Neuron (in vitro differentiated cells): ENCODE measurements at regions not wholly inside any gene's neighbourhood (a gene's known extent, or its start where the extent isn't known, plus 50 kb on each side); places are given as distances from the start of the nearest gene placed in this dataset.
"Not testable (repeated sequence)": the region's sequence is repeated elsewhere in the genome, so short reads cannot be mapped to it uniquely, and the experiment has no call there.

ENCODE experiments used
- H2AFZ ChIP-seq: one replicate; pipeline ENCODE4 v1.6.1; 2013; ENCODE audit warnings: low read depth, mild to moderate bottlenecking, inconsistent platforms, low read length, moderate library complexity
- H3K27me3 ChIP-seq: one replicate; pipeline ENCODE4 v1.6.1; 2013; ENCODE audit warnings: low read length; ENCODE audit not compliant: insufficient read depth
- H3K36me3 ChIP-seq: one replicate; pipeline ENCODE4 v1.6.1; 2013; ENCODE audit warnings: low read length; ENCODE audit not compliant: insufficient read depth
- H3K4me1 ChIP-seq: one replicate; pipeline ENCODE4 v1.6.1; 2013; ENCODE audit warnings: low read length; ENCODE audit not compliant: insufficient read depth
- H3K4me3 ChIP-seq: 2 replicates; pipeline ENCODE4 v1.5.1; 2013; ENCODE audit warnings: mild to moderate bottlenecking, low read length, moderate library complexity
- H3K9me3 ChIP-seq: one replicate; pipeline ENCODE4 v1.6.1; 2013; ENCODE audit warnings: low read length

- Histone ChIP-seq H3K36me3 (no peaks in the 10 kb centered on the region), H3K4me1 (peaks cover 4% of the 10 kb centered on the region), H2AFZ (no peak overlapping the region), H3K4me3 (no peak overlapping the region), H3K9me3 (no peaks in the 10 kb centered on the region), H3K27me3 (no peaks in the 10 kb centered on the region)
Measured at GRCh38 chr18:8999872-9000271, 102.6 kb upstream of the NDUFV2 start.

- Histone ChIP-seq H3K27me3 (no peaks in the 10 kb centered on the region), H3K4me1 (peaks cover 4% of the 10 kb centered on the region), H3K36me3 (no peaks in the 10 kb centered on the region), H3K4me3 (no peak overlapping the region), H2AFZ (no peak overlapping the region), H3K9me3 (no peaks in the 10 kb centered on the region)
Measured at GRCh38 chr18:9000733-9001132, 101.8 kb upstream of the NDUFV2 start.

GRCh38 chr18:9001209-9001608, 101.3 kb upstream of the NDUFV2 start:
- Histone ChIP-seq H3K9me3 (no peaks in the 10 kb centered on the region), H3K27me3 (no peaks in the 10 kb centered on the region), H2AFZ (no peak overlapping the region), H3K4me3 (no peak overlapping the region), H3K4me1 (peaks cover 4% of the 10 kb centered on the region), H3K36me3 (no peaks in the 10 kb centered on the region)

- Histone ChIP-seq H3K4me3 (no peak overlapping the region), H3K27me3 (no peaks in the 10 kb centered on the region), H2AFZ (no peak overlapping the region), H3K4me1 (peaks cover 4% of the 10 kb centered on the region), H3K9me3 (no peaks in the 10 kb centered on the region), H3K36me3 (no peaks in the 10 kb centered on the region)
Measured at GRCh38 chr18:9003406-9004100, 98.9 kb upstream of the NDUFV2 start.

- H3K4me1 ChIP-seq, H3K4me3 ChIP-seq, H2AFZ ChIP-seq, H3K27me3 ChIP-seq, H3K9me3 ChIP-seq, H3K36me3 ChIP-seq: not testable (repeated sequence)
Measured at GRCh38 chr18:9004308-9004707, 98.2 kb upstream of the NDUFV2 start.

- not testable (repeated sequence) for H3K4me1 ChIP-seq, H3K27me3 ChIP-seq, H2AFZ ChIP-seq, H3K4me3 ChIP-seq, H3K9me3 ChIP-seq, H3K36me3 ChIP-seq
Measured at GRCh38 chr18:9007700-9008099, 94.8 kb upstream of the NDUFV2 start.

GRCh38 chr18:9008200-9008708, 94.2 kb upstream of the NDUFV2 start:
- H2AFZ ChIP-seq = no peak overlapping the region
- H3K4me3 ChIP-seq = no peak overlapping the region
- no peaks in the 10 kb centered on the region for H3K9me3 ChIP-seq
- no peaks in the 10 kb centered on the region for H3K36me3 ChIP-seq
- H3K4me1 ChIP-seq = no peaks in the 10 kb centered on the region
- peaks cover 3% of the 10 kb centered on the region for H3K27me3 ChIP-seq

GRCh38 chr18:9008709-9009635, 93.5 kb upstream of the NDUFV2 start:
- peaks cover 3% of the 10 kb centered on the region for H3K27me3 ChIP-seq
- H3K4me3 ChIP-seq = no peak overlapping the region
- H3K4me1 ChIP-seq = no peaks in the 10 kb centered on the region
- no peaks in the 10 kb centered on the region for H3K9me3 ChIP-seq
- H2AFZ ChIP-seq = no peak overlapping the region
- no peaks in the 10 kb centered on the region for H3K36me3 ChIP-seq

- Histone ChIP-seq H3K36me3 (no peaks in the 10 kb centered on the region), H2AFZ (no peak overlapping the region), H3K4me3 (no peak overlapping the region), H3K4me1 (no peaks in the 10 kb centered on the region), H3K9me3 (no peaks in the 10 kb centered on the region), H3K27me3 (peaks cover 3% of the 10 kb centered on the region)
Measured at GRCh38 chr18:9009703-9010488, 92.6 kb upstream of the NDUFV2 start.

GRCh38 chr18:9011431-9011830, 91.1 kb upstream of the NDUFV2 start:
- no peaks in the 10 kb centered on the region for H3K9me3 ChIP-seq

GRCh38 chr18:9013926-9014373, 88.5 kb upstream of the NDUFV2 start:
- Histone ChIP-seq H2AFZ (no peak overlapping the region), H3K36me3 (no peaks in the 10 kb centered on the region), H3K9me3 (no peaks in the 10 kb centered on the region), H3K4me3 (no peak overlapping the region), H3K27me3 (peaks cover 3% of the 10 kb centered on the region), H3K4me1 (peaks cover 16% of the 10 kb centered on the region)

More at GRCh38 chr18:9011431-9011830, 91.1 kb upstream of the NDUFV2 start:
- no peak overlapping the region for H3K4me3 ChIP-seq
- no peaks in the 10 kb centered on the region for H3K36me3 ChIP-seq
- peaks cover 3% of the 10 kb centered on the region for H3K4me1 ChIP-seq
- no peak overlapping the region for H2AFZ ChIP-seq
- H3K27me3 ChIP-seq = peaks cover 3% of the 10 kb centered on the region

GRCh38 chr18:9015689-9016088, 86.8 kb upstream of the NDUFV2 start:
- Histone ChIP-seq H3K4me1 (peaks cover 16% of the 10 kb centered on the region), H3K36me3 (no peaks in the 10 kb centered on the region), H3K27me3 (peaks cover 3% of the 10 kb centered on the region), H3K4me3 (no peak overlapping the region), H3K9me3 (peaks cover 4% of the 10 kb centered on the region), H2AFZ (no peak overlapping the region)
